NCI-H526 treated with DMSO at 0.1 percent for 48 hours (cell line): ENCODE measurements at regions not wholly inside any gene's neighbourhood (a gene's known extent, or its start where the extent isn't known, plus 50 kb on each side); places are given as distances from the start of the nearest gene placed in this dataset.
A peak's percentile ranks its signal among the peaks of the same experiment; 100 is the strongest.

ENCODE experiments used
- DNase-seq: peaks from one replicate; lab custom pipeline; 2025; lab: John Stamatoyannopoulos, UW

DNA sequence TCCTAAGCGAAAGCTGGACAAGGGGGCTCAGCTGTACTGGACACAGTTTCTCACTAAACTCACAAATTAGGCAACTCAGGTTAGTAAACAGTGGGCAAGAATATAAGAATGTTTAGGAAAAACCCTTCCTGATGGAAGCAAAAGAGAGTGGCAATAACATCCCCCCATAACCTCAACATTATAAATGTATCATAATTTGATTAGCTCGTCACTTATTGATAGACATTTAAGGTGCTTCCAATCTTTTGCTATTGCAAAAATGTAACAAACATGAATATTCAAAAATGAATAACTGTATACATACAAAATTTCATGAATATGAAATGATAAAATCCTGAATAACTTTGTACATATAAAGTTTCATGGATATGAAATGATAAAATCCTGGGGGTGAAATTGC lies 415.7 kb downstream of the EPM2A start:
- no peak for DNase-seq

DNA sequence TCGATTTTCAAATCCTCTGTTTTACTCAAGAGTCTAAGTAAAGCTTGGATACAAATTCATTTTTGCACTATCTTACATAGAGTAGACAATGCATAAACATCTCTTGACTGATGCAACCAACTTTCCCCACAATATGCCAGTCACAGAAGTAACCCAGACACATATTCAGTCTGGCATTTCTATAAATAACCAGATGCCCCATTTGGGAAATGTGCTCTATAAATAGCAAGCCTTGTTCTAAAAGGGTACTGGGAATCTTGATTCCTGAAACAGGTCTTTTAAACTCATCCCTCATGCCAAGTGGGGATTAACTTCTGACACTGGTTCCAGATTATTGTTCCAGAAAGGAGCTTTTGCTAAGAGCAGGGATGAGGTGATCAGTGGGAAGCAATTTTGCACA lies 411.7 kb downstream of the EPM2A start:
- DNase-seq, result peak; percentile 26

- no peak for DNase-seq
Observed at GRCh38 chr6:145327586-145327985, 407.7 kb downstream of the EPM2A start.

- DNase-seq, result no peak
Observed at GRCh38 chr6:145329257-145329656, 406.1 kb downstream of the EPM2A start.

GRCh38 chr6:145331066-145331465 lies 404.3 kb downstream of the EPM2A start:
- DNase-seq, result no peak

GRCh38 chr6:145332011-145332410 lies 403.3 kb downstream of the EPM2A start:
- DNase-seq, result peak; percentile 23

DNA sequence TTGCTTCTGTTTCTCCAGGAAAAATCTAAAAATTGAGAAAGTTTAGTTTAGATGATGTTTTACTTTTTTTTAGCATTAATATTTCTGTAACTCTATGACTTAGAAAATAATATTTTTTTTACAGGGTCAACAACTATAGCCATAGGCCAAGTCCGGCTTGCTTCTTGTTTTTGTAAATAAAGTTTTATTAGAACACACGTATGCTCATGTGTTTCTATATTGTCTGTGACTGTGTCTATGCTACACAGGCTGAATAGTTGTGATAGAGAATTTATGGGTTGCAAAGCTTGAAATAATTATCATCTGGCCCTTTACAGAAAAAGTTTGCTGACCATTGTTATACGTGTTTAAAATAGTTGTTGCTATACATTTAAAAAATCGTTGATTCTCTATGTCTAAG lies 399.2 kb downstream of the EPM2A start:
- DNase-seq, result no peak

DNA sequence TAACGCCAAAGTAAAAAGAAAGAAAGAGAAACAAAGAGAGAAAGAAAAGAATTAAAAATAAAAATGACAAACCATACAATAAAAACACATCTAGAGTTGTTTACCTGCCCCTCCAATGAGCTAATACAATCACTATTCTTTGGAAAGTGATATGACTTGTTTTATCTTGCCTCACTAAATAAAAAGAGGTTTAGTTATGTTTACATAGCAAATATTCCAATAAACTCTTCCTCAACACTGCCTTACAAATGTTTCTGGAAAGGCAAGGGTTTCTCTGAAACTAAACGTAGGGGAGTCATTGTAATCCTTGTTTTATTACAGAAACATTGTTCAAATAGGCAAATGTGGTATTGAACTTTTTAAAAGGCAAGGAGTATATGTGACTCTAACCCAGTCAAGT lies 396.2 kb downstream of the EPM2A start:
- DNase-seq, result no peak

GRCh38 chr6:145340256-145340655 lies 395.1 kb downstream of the EPM2A start:
- DNase-seq, result no peak

DNA sequence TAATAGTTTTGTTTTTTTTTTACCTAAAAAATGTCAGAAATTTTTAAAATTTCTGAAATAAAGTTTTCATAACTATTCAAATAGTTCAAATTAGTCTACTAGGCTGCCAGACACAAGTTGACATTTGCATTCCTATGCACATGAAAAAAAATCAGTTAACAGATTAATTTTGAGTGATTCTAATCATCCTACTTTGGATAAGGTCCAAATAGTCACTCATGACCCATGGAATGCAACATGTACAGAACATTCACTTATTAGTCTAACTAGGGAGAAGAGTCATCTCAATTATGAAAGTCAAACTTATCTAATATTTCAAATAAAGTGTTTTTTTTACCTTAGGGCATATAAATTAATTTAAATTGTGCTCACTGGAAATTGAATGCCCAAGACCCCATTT lies 390.2 kb downstream of the EPM2A start:
- no peak for DNase-seq

DNA sequence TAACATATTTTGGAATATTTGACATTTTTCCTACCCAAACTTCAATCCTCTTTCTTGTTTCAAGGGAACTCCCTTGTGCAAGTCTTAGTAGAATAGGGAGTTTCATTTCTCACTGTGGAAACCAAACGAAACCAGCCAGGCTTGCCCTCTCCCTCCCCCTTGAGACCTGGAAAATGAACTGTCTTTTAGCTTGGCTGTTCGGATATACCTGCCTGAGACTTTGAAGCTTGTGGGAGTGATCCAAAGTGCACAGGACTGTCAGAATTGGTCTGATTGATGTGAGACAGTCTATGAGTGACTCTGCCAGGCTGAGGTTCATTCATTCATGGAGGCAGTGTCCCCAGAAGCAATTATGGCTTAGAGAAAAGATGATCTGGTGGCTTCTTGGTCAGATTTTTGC lies 388.1 kb downstream of the EPM2A start:
- no peak for DNase-seq

DNA sequence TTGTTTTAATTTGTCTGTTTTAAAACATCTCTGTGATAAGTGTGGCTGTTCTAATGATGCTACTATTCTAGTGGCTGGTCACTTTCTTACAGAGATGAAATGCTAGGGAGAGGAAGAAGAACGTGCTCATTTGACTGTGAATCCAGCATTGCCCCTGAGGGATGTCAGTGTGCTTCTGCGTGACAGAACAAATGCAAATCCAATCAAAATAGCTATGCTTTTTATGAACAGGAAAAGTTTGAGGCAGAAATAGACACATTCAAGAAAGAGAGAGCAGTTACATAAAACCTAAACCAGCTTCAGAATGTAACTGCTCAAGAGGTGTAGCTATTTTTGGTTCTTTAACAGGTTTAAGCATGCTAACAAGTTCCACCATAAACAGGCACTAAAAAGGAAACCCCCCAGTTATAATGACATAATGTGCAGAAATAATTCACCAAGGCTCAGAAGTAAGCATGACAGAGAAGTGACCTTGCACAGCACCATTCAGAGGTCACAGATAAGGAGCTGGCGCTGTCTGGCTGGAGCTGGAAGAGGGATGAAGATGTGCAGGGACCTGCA lies 385.3 kb downstream of the EPM2A start:
- peak; percentile 82 for DNase-seq

GRCh38 chr6:145350928-145351327 lies 384.4 kb downstream of the EPM2A start:
- DNase-seq, result no peak

DNA sequence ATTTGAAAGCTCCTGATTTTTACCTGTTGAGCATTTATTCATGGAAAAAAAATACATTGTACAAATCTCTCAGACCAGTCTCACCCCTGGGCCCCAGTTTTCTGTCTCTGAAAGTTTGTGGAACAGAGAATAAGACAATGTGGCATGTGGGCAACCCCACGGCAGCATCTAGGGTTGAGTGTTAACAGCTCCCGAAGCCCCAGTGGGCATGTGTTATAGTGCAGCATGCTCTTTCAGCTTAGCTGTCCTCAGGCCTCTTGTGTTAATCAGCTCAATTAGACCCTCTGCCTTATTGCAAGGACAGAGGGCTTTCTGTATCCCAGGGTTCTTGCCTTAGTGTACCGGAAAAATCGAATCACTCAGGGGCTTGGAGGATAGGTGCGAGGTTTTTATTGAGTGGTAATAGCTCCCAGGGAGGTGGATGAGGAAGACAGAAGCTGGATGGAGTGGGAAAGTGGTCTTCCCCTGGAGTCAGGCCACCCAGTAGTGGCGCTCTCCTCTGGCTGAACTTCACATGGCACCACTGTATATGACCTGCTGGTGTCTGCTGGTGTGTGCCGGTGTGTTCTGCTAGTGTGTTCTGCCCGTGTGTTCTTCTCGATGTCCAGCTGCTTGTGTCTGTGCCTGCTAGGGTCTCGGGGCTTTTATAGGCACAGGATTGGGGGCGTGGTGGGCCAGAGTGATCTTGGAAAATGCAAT lies 382.8 kb downstream of the EPM2A start:
- DNase-seq, result no peak

DNA sequence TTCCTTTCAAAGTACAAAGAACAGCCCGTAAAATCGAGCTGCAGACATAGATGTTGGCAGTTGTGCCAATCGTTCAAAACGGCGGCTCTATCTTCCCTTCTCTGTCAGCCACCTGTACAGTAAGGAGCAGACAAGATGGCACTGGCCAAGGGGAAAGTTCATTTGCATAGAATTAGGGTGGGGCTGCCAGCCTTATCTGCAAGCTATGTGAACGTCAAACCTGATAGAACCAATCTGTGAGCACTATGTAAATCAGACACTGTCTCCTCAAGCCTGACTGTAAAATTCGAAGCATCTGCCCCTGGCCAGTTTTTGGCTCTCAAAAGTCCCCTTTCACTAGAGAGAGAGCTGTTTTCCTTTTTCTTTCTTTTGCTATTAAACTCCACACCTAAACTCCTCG lies 374.5 kb downstream of the EPM2A start:
- DNase-seq, result no peak

GRCh38 chr6:145367149-145367548 lies 368.2 kb downstream of the EPM2A start:
- no peak for DNase-seq

DNA sequence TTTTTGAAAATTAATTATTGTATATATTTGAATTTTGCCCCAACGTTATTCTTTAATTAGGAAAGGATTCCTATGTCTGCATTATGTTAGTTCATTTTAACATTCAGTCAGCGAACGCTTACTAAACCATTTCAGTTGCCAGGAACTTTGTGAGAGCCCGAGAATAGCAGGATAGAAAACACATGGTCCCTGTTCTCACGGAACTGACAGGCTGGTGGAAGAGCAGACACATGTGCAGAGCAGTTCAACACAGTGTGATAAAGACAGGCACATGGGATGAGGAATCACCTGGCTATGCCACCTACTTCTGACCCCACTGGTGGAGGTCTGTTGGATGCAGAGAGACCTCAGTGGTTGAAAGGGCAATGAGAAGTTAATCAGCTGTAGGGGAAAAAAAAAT lies 367.2 kb downstream of the EPM2A start:
- DNase-seq, result no peak

GRCh38 chr6:145370559-145370958 lies 364.8 kb downstream of the EPM2A start:
- no peak for DNase-seq

DNA sequence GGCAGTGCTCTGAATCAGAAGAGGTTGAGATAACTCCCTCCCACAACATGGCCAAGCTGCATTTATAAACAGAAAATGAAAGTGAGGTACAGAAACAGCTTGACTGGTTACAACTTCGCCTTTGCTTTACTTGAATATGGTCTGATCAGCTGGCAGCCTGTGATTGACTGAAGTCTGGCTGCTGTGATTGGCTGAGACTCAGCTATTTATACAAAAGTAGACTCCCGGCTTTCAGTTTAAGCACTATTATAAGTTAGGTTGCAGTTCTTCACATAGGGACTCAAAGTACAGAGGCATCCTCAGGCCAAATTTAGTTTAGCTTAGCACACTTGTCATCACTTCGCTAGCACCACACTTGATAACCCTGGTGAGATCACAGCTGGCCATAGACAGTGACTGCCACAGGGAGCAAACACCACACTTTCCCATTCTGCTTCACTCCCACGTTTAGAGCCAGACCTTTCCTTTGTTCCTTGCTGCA lies 362.6 kb downstream of the EPM2A start:
- DNase-seq, result no peak

DNA sequence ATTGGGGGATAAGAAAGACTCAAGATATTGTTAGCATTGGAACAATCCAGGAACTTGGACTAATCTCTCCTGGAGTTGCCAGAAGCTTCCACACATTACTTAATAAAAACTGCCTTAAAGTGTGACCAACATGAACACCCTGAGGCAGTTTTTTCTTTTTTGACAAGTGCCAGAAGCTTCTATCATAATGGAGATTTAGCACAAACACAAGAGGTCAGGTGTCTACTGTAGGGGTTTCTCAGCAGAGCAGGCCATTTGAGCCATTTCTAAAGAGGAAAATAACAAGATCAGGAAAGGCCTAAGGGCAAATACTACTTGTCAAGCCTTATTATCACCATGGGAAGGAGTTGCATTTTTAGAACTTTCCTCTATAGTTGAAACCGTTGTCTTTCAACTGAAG lies 361.5 kb downstream of the EPM2A start:
- DNase-seq, result no peak

DNA sequence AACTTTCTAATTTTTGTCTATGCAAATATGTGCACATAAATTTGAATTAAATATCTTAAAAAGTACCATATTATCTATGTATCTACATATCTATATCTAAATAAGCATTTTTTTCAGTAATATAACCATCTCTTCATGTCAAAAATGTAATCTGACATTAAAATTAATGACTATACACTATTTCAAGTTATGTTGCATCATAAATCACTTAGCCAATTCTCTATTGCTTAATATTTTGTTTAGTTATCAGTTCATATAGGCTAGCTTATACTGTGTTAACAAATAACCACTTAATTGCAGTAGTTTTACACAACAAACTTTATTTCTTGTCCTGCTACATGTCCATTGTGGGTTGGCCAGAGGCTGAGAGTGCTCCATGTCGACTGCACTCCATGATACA lies 360.8 kb downstream of the EPM2A start:
- no peak for DNase-seq

- DNase-seq, result no peak
Observed at GRCh38 chr6:145375502-145375901, 359.8 kb downstream of the EPM2A start.

- no peak for DNase-seq
Observed at GRCh38 chr6:145380186-145380585, 355.1 kb downstream of the EPM2A start.

- no peak for DNase-seq
Observed at GRCh38 chr6:145381941-145382340, 353.4 kb downstream of the EPM2A start.
